Endodermal cell (in vitro differentiated cells): ENCODE measurements at regions not wholly inside any gene's neighbourhood (a gene's known extent, or its start where the extent isn't known, plus 50 kb on each side); places are given as distances from the start of the nearest gene placed in this dataset.

Source experiments
- DNase-seq: peaks from one replicate; pipeline ENCODE4 v3.0.0-alpha.2; 2017
- H3K27ac ChIP-seq: 2 replicates; pipeline ENCODE4 v1.5.1; 2013; ENCODE audit warnings: mild to moderate bottlenecking, low read depth, low read length, moderate library complexity
- H3K27me3 ChIP-seq: 2 replicates; pipeline ENCODE4 v1.6.1; 2013; ENCODE audit warnings: mild to moderate bottlenecking, low read length, moderate library complexity; ENCODE audit not compliant: insufficient read depth, control insufficient read depth, poor library complexity, severe bottlenecking
- H3K36me3 ChIP-seq: 2 replicates; pipeline ENCODE4 v1.7.0; 2013; ENCODE audit warnings: mild to moderate bottlenecking, low read length, moderate library complexity; ENCODE audit not compliant: control insufficient read depth, insufficient read depth
- H3K4me1 ChIP-seq: one replicate; pipeline ENCODE4 v1.7.0; 2013; ENCODE audit warnings: low read length; ENCODE audit not compliant: control insufficient read depth, insufficient read depth
- H3K4me3 ChIP-seq: 2 replicates; pipeline ENCODE4 v1.5.1; 2013; ENCODE audit warnings: mild to moderate bottlenecking, low read length, moderate library complexity
- H3K9ac ChIP-seq: 2 replicates; pipeline ENCODE4 v1.6.1; 2013; ENCODE audit warnings: mild to moderate bottlenecking, low read length, moderate library complexity; ENCODE audit not compliant: poor library complexity, severe bottlenecking; ENCODE audit errors: extremely low read depth
- H3K9me3 ChIP-seq: 2 replicates; pipeline ENCODE4 v1.6.1; 2013; ENCODE audit warnings: mild to moderate bottlenecking, low read length, moderate library complexity; ENCODE audit not compliant: control insufficient read depth
- H3K27ac Mint-ChIP-seq: 2 replicates; pipeline ENCODE4 v1.8.0; 2020; ENCODE audit warnings: mixed read lengths
- H3K27me3 Mint-ChIP-seq: 2 replicates; pipeline ENCODE4 v1.8.0; 2021; ENCODE audit warnings: mild to moderate bottlenecking, mixed read lengths; ENCODE audit not compliant: insufficient read depth
- H3K36me3 Mint-ChIP-seq: 2 replicates; pipeline ENCODE4 v1.8.0; 2020; ENCODE audit warnings: low read depth, mixed read lengths
- H3K4me1 Mint-ChIP-seq: 2 replicates; pipeline ENCODE4 v1.8.0; 2020; ENCODE audit warnings: mixed read lengths
- H3K4me3 Mint-ChIP-seq: 2 replicates; pipeline ENCODE4 v1.8.0; 2020; ENCODE audit warnings: mild to moderate bottlenecking, moderate library complexity, mixed read lengths
- H3K9me3 Mint-ChIP-seq: 2 replicates; pipeline ENCODE4 v1.8.0; 2020; ENCODE audit warnings: mild to moderate bottlenecking, mixed read lengths
- CTCF ChIP-seq: fragments of 200-600 bp; sonication (generic); conservative IDR thresholded peaks from 2 replicates; pipeline ENCODE4 v1.5.0; 2021; ENCODE audit warnings: antibody characterized with exemption, mild to moderate bottlenecking
- WGBS, 2 experiments: methylation state at CpG; one replicate each; pipeline versions ENCODE4 v1.1.5 to v1.1.7; 2013; ENCODE audit warnings: missing lambda C conversion rate in 2 of 2, mixed read lengths in 1 of 2; ENCODE audit not compliant: insufficient coverage in 1 of 2, insufficient read length in 1 of 2; 5-methylcytosine and 5-hydroxymethylcytosine counted together

- Histone ChIP-seq H3K36me3 (no peaks in the 10 kb centered on the region), H3K4me1 (no peaks in the 10 kb centered on the region), H3K9ac (no peak overlapping the region), H3K27ac (no peak overlapping the region), H3K27me3 (peaks cover 8% of the 10 kb centered on the region), H3K9me3 (no peaks in the 10 kb centered on the region), H3K4me3 (no peak overlapping the region)
- Mint-ChIP-seq H3K27ac (no peak overlapping the region), H3K4me1 (no peaks in the 10 kb centered on the region), H3K36me3 (no peaks in the 10 kb centered on the region), H3K9me3 (no peaks in the 10 kb centered on the region), H3K27me3 (peaks cover 2% of the 10 kb centered on the region), H3K4me3 (no peak overlapping the region)
- no peak for TF ChIP-seq CTCF
- no peak for DNase-seq
These were observed 449.9 kb downstream of the DHX35 start for GRCh38 chr20:39412091-39412490.

GRCh38 chr20:39399463-39399862 is 437.3 kb downstream of the DHX35 start:
- TF ChIP-seq CTCF: peak; percentile 68
- no peak overlapping the region for H3K27ac ChIP-seq
- Mint-ChIP-seq H3K27me3 (no peaks in the 10 kb centered on the region), H3K9me3 (no peaks in the 10 kb centered on the region), H3K27ac (no peak overlapping the region), H3K4me1 (no peaks in the 10 kb centered on the region), H3K4me3 (no peak overlapping the region), H3K36me3 (no peaks in the 10 kb centered on the region)
- no peaks in the 10 kb centered on the region for H3K27me3 ChIP-seq
- H3K36me3 ChIP-seq: no peaks in the 10 kb centered on the region
- peak; percentile 50 for DNase-seq
- no peaks in the 10 kb centered on the region for H3K9me3 ChIP-seq
- H3K4me1 ChIP-seq: no peaks in the 10 kb centered on the region
- H3K4me3 ChIP-seq: no peak overlapping the region
- H3K9ac ChIP-seq: no peak overlapping the region

GRCh38 chr20:39398656-39399055 is 436.5 kb downstream of the DHX35 start:
- no peak overlapping the region for H3K4me3 Mint-ChIP-seq
- H3K9me3 Mint-ChIP-seq: no peaks in the 10 kb centered on the region
- TF ChIP-seq CTCF: peak; percentile 72
- no peaks in the 10 kb centered on the region for H3K36me3 ChIP-seq
- no peaks in the 10 kb centered on the region for H3K4me1 ChIP-seq
- no peaks in the 10 kb centered on the region for H3K4me1 Mint-ChIP-seq
- H3K4me3 ChIP-seq: no peak overlapping the region
- 63% methylated on average over 2 of the region's 2 CpGs; no CpG with 5 or more reads in 1 of the 2 experiments for WGBS, 2 experiments
- no peak overlapping the region for H3K27ac ChIP-seq
- H3K36me3 Mint-ChIP-seq: no peaks in the 10 kb centered on the region
- DNase-seq: peak; percentile 52
- no peaks in the 10 kb centered on the region for H3K27me3 ChIP-seq
- H3K9ac ChIP-seq: no peak overlapping the region
- no peak overlapping the region for H3K27ac Mint-ChIP-seq
- no peaks in the 10 kb centered on the region for H3K9me3 ChIP-seq
- no peaks in the 10 kb centered on the region for H3K27me3 Mint-ChIP-seq
